ENCODE measurements at regions not wholly inside any gene's neighbourhood (a gene's known extent, or its start where the extent isn't known, plus 50 kb on each side); places are given as distances from the start of the nearest gene placed in this dataset.

- DNase-seq, result no peak
Measured at GRCh38 chr1:22387919-22388580, 63.6 kb upstream of the ZBTB40 start.

- no peak for DNase-seq
Measured at GRCh38 chr1:22388671-22389450, 62.8 kb upstream of the ZBTB40 start.

- no peak for DNase-seq
Measured at GRCh38 chr1:22393587-22393986, 58.1 kb upstream of the ZBTB40 start.

GRCh38 chr1:22398656-22399420, 52.8 kb upstream of the ZBTB40 start:
- DNase-seq, result no peak

GRCh38 chr1:22399421-22400091, 52.1 kb upstream of the ZBTB40 start:
- DNase-seq, result no peak

Data from bone marrow (tissue), 2 donors.